AG09309 (cell line): ENCODE measurements at regions not wholly inside any gene's neighbourhood (a gene's known extent, or its start where the extent isn't known, plus 50 kb on each side); places are given as distances from the start of the nearest gene placed in this dataset.
"Not testable (repeated sequence)": the region's sequence is repeated elsewhere in the genome, so short reads cannot be mapped to it uniquely, and the experiment has no call there.

Source experiments
- DNase-seq: peaks from one replicate; pipeline ENCODE4 v3.0.0-alpha.2; 2010; ENCODE audit warnings: low read depth
- H3K4me3 ChIP-seq: 2 replicates; pipeline ENCODE4 v1.5.1; 2011; ENCODE audit warnings: mild to moderate bottlenecking, low read depth, low read length, moderate library complexity; ENCODE audit not compliant: control insufficient read depth
- TF ChIP-seq, protein P1 (sequence below): IDR thresholded peaks from 2 replicates; pipeline ENCODE4 v1.5.1; 2011; ENCODE audit warnings: mild to moderate bottlenecking, low read depth, low read length, inconsistent platforms; ENCODE audit not compliant: insufficient read depth, control insufficient read depth; ENCODE audit errors: missing control alignments

DNA sequence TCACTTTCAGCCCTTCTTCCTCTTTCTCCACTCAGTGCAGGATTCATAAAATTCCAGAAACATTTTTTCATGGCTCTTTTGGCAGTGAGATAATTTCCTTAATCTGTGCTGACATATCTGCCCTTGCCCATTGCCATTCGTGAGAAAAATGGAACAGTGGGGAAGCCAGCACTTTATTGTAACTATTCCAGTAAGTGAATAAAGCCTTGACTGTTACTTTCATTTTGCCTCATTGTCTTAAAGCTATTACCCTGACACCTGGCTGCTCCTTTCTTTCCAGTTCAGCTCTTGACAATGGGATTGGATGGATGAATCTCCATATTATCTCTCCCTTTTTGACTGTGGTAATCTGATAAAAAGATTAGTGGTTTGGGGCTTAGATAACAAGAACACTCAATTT, 1068.1 kb upstream of the PCDH20 start:
- DNase-seq, result no peak
- H3K4me3 ChIP-seq, result no peak overlapping the region

DNA sequence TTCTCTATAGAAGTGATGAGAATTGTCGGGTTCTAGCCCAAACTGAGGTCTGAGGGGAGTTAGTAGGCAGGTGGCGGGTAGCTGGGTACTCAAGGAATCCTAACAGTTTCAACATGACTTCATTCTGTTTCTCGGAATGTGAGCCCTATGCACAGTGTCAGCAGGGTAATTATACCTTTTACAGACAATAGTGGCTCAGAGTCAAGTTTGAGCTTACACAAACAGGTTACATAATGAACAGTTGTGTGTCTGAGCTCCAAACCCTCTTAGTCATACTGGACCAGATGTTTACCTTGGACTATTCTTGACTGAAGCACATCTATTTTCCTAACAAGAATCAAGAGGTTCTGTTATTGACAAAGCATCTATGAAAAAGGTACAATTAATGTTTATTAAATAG, 1066.7 kb upstream of the PCDH20 start:
- H3K4me3 ChIP-seq, result no peak overlapping the region
- TF ChIP-seq, protein P1, sequence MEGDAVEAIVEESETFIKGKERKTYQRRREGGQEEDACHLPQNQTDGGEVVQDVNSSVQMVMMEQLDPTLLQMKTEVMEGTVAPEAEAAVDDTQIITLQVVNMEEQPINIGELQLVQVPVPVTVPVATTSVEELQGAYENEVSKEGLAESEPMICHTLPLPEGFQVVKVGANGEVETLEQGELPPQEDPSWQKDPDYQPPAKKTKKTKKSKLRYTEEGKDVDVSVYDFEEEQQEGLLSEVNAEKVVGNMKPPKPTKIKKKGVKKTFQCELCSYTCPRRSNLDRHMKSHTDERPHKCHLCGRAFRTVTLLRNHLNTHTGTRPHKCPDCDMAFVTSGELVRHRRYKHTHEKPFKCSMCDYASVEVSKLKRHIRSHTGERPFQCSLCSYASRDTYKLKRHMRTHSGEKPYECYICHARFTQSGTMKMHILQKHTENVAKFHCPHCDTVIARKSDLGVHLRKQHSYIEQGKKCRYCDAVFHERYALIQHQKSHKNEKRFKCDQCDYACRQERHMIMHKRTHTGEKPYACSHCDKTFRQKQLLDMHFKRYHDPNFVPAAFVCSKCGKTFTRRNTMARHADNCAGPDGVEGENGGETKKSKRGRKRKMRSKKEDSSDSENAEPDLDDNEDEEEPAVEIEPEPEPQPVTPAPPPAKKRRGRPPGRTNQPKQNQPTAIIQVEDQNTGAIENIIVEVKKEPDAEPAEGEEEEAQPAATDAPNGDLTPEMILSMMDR, result no peak
- DNase-seq, result no peak

More for the DNA sequence above, 1068.1 kb upstream of the PCDH20 start:
- TF ChIP-seq, protein P1, result no peak

DNA sequence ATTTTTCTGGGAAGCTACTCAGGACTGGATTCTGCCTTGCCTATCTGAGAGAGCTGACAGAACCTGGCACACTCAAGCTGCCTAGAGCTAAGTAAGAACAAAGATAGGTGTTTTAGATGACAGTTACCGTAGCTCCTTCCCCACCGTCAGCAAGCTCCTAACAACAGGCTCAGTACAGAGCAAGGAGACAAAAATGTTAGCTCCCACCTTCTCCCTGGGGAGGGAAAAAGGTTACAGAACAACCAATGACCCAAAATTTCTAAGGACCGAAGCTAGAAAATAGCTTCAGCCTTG, 1058.2 kb upstream of the PCDH20 start:
- no peak overlapping the region for H3K4me3 ChIP-seq
- TF ChIP-seq, protein P1, result no peak
- DNase-seq, result no peak

DNA sequence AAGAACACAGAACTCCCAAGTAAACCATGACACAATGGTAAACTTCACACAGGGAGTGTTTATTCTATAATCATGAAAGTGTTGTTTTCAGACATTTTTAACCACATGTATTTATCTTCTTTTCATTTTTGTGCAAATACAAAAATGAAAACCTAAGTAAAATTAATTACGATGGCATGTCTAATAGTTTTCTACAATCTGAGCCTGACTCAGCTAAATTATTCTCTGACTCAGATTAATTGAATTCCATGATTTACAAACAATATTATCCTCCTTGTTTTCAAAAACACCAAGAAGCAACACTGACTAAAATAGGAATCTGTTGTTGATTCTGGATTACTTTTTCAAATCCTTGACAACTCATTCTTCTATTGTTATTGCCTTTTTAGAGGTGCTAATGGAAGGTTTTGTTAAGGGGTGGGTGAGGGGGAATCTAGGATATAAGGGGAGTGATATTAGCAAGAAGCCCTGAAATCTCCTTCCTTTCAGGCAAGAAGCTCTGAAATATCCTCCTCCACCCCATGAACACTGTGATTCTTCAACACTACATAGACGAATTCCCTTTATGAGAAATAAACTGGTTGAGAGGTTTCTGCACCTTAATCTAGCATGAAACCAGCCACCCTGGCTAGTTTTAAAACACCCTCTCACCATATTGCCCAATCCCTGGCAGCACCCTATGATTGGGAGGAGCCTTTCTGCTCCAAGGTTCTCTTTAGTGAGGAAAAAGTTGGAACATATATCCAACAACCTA, 1057.7 kb upstream of the PCDH20 start:
- DNase-seq, result no peak
- no peak overlapping the region for H3K4me3 ChIP-seq

DNA sequence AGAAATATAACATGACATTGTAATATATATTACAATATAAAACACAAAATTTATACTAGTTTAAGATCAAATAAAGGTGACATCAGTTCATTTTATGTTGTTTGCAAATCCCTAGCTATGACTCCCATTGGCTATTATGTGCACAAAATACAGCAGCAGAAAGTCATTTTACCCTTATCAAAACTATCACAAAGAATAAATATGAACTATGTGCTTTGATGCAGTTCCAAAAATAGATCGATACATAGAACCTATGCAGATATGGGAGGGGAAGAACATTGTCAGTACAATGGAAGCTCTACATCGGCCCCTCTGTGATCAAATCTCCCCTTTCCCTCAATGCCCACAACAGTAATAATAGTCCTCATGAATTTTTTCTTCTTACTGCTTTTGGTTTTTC, 1038.1 kb upstream of the PCDH20 start:
- TF ChIP-seq, protein P1, result no peak
- no peak overlapping the region for H3K4me3 ChIP-seq
- no peak for DNase-seq

More for the DNA sequence above, 1057.7 kb upstream of the PCDH20 start:
- TF ChIP-seq, protein P1, result no peak

DNA sequence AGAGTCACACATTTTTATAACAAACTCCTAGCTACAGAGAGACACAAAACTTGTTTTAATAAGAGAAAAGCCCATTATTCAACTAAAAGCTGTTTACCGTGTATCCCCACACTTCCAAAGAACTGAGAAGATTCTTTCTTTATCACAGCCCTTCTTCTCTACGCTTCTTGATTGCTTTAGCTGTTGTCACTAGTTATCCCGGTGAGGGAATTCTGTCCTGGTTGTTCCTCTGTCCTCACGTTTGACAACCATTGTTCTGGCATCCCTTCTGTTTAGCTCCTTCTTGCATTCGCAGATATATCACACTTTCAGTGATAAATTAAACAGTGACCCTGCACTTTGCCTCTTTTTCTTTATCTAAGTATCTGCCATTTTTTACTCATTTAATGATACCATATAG, 1035.1 kb upstream of the PCDH20 start:
- no peak for DNase-seq
- TF ChIP-seq, protein P1, result no peak
- no peak overlapping the region for H3K4me3 ChIP-seq

DNA sequence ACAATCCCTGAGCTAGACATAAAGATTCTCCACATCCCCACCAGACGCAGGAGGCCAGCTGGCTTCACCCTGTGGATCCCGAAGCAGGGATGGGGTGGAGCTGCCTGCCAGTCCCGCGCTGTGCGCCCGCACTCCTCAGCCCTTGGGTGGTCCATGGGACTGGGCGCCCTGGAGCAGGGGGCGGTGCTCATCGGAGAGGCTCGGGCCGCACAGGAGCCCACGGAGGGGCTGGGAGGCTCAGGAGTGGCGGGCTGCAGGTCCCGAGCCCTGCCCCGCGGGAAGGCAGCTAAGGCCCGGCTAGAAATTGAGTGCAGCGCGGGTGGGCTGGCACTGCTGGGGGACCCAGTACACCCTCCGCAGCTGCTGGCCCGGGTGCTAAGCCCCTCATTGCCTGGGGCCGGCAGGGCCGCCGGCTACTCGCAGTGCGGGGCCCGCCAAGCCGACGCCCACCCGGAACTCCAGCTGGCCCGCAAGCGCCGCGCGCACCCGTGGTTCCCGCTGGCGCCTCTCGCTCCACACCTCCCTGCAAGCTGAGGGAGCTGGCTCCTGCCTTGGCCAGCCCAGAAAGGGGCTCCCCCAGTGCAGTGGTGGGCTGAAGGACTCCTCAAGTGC, 1032.2 kb upstream of the PCDH20 start:
- not testable (repeated sequence) for H3K4me3 ChIP-seq, DNase-seq
